HG03095 (cell line): ENCODE measurements at regions not wholly inside any gene's neighbourhood (a gene's known extent, or its start where the extent isn't known, plus 50 kb on each side); places are given as distances from the start of the nearest gene placed in this dataset.

Source experiments
- ATAC-seq: cut with Tn5 transposase; IDR thresholded peaks from one replicate; pipeline ENCODE4 v1.9.1; 2021; ENCODE audit warnings: moderate library complexity; ENCODE audit not compliant: unreplicated experiment

GRCh38 chr20:20832715-20833114 lies 120.3 kb upstream of the RALGAPA2 start:
- ATAC-seq, result no peak

GRCh38 chr20:20831794-20832193 lies 119.3 kb upstream of the RALGAPA2 start:
- ATAC-seq, result no peak

GRCh38 chr20:20829681-20830080 lies 117.2 kb upstream of the RALGAPA2 start:
- no peak for ATAC-seq

- ATAC-seq, result no peak
Measured at GRCh38 chr20:20827992-20828597, 115.7 kb upstream of the RALGAPA2 start.

GRCh38 chr20:20824924-20825584 lies 112.6 kb upstream of the RALGAPA2 start:
- ATAC-seq, result peak; percentile 55

- no peak for ATAC-seq
Measured at GRCh38 chr20:20823476-20823881, 111.0 kb upstream of the RALGAPA2 start.

- no peak for ATAC-seq
Measured at GRCh38 chr20:20821484-20822260, 109.2 kb upstream of the RALGAPA2 start.

GRCh38 chr20:20820785-20821483 lies 108.5 kb upstream of the RALGAPA2 start:
- no peak for ATAC-seq

GRCh38 chr20:20820104-20820503 lies 107.7 kb upstream of the RALGAPA2 start:
- no peak for ATAC-seq

GRCh38 chr20:20816969-20817755 lies 104.7 kb upstream of the RALGAPA2 start:
- ATAC-seq, result no peak

GRCh38 chr20:20815711-20816455 lies 103.4 kb upstream of the RALGAPA2 start:
- ATAC-seq, result no peak

- ATAC-seq, result no peak
Measured at GRCh38 chr20:20814685-20815084, 102.2 kb upstream of the RALGAPA2 start.

GRCh38 chr20:20812136-20812535 lies 99.7 kb upstream of the RALGAPA2 start:
- ATAC-seq, result no peak

- ATAC-seq, result no peak
Measured at GRCh38 chr20:20808016-20808415, 95.6 kb upstream of the RALGAPA2 start.

GRCh38 chr20:20806121-20807095 lies 94.0 kb upstream of the RALGAPA2 start:
- no peak for ATAC-seq

- ATAC-seq, result no peak
Measured at GRCh38 chr20:20803011-20803410, 90.6 kb upstream of the RALGAPA2 start.

GRCh38 chr20:20802328-20802727 lies 89.9 kb upstream of the RALGAPA2 start:
- no peak for ATAC-seq

GRCh38 chr20:20799716-20800312 lies 87.4 kb upstream of the RALGAPA2 start:
- no peak for ATAC-seq
